Adrenal gland (tissue), 9 donors: ENCODE measurements at regions not wholly inside any gene's neighbourhood (a gene's known extent, or its start where the extent isn't known, plus 50 kb on each side); places are given as distances from the start of the nearest gene placed in this dataset.

Experiments used
- DNase-seq, 7 donors: peaks; one replicate each; pipeline ENCODE4 v3.0.0-alpha.2; 2019 to 2020
- H3K27ac ChIP-seq, 5 donors: fragments of 200-600 bp; sonication (generic) in 4 of 5; 1 replicate in 3 of 5; 2 replicates in 2 of 5; pipeline versions ENCODE4 v1.5.1 to v1.8.0; 2016 to 2020; ENCODE audit warnings: mild to moderate bottlenecking in 1 of 5
- H3K27me3 ChIP-seq: fragments of 200-600 bp; 2 replicates; pipeline ENCODE4 v1.8.0; 2021
- H3K36me3 ChIP-seq, 2 donors: fragments of 200-600 bp; replicated peaks in 1 of 2; 1 replicate in 1 of 2; 2 replicates in 1 of 2; pipeline versions ENCODE4 v1.5.1 to v1.8.0; 2018 to 2022
- H3K4me1 ChIP-seq, 2 donors: fragments of 200-600 bp; replicated peaks in 1 of 2; 1 replicate in 1 of 2; 2 replicates in 1 of 2; pipeline versions ENCODE4 v1.5.1 to v1.8.0; 2018 to 2021
- H3K4me3 ChIP-seq, 4 donors: fragments of 200-600 bp; sonication (generic) in 3 of 4; one replicate each; pipeline ENCODE4 v1.5.1; 2016 to 2018
- H3K9me3 ChIP-seq, 3 donors: fragments of 200-600 bp; sonication (generic) in 1 of 3; replicated peaks in 1 of 3; 1 replicate in 2 of 3; 2 replicates in 1 of 3; pipeline versions ENCODE4 v1.5.1 to v1.8.0; 2016 to 2021
- POLR2A ChIP-seq, 2 donors: fragments of 450-650 bp; IDR thresholded peaks; one replicate each; pipeline ENCODE4 v1.6.1; 2017; ENCODE audit warnings: antibody characterized with exemption in 2 of 2, mild to moderate bottlenecking in 2 of 2, moderate library complexity in 1 of 2
- WGBS, 4 donors: extraction: QIAGEN DNeasy Blood & Tissue Kit in 2 of 4; methylation state at CpG; one replicate each; pipeline versions ENCODE4 v1.1.5 to v1.1.7; 2013 to 2017; 5-methylcytosine and 5-hydroxymethylcytosine counted together
- intact Hi-C, 2 donors: fragments of 100-400 bp; cut with DNase I; formaldehyde crosslinking; loops; one replicate each; pipeline versions ENCODE4 v1.14.1 to v1.15.0; 2022 to 2023
- TF ChIP-seq, protein P1 (sequence below), 6 experiments: fragments of 450-650 bp in 4 of 6; fragments of 200-600 bp in 2 of 6; sonication (generic) in 1 of 6; IDR thresholded peaks; 1 replicate in 5 of 6; 2 replicates in 1 of 6; pipeline versions ENCODE4 v1.5.1 to v1.8.0; 2016 to 2021; ENCODE audit warnings: antibody characterized with exemption in 6 of 6, mild to moderate bottlenecking in 2 of 6, moderate library complexity in 1 of 6
- donor health status: healthy with polysubstance abuse.
- donor health status: Bipolar disorder and iron deficiency.
- donor health status: DM: yes; HTN: yes; CAD: no.
- donor health status: DM: no; HTN: no; CAD: no.
- donor health status: DM: no; HTN: no; CAD: no.

DNA sequence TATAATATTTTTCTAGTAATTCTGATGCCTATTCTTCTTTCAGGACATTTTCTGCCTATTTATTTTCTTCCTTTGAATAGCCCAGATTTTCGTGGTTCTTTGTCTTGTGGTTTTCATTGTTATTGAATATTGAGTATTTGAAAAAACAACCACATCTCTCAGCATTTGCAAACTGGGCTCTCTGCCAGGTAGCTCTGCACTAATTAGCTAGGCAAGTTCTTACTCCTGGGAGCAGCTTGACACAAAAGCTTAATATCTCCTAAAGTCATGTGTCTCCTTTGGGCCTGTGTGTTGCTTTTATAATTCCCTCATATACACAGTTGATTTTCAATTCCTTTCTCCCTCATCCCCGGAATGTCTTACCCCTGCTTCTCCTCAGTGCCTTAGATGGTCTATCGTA, 413.5 kb upstream of the GRIA3 start:
- H3K4me3 ChIP-seq = no peak overlapping the region
- H3K36me3 ChIP-seq = no peaks in the 10 kb centered on the region
- H3K27me3 ChIP-seq = no peaks in the 10 kb centered on the region
- no peaks in the 10 kb centered on the region for H3K9me3 ChIP-seq
- WGBS, 4 donors = 50 to 62% (median 52%) methylated on average over 3 of the region's 3 CpGs
- no peaks in the 10 kb centered on the region for H3K4me1 ChIP-seq
- no peak overlapping the region for H3K27ac ChIP-seq
- no peak for DNase-seq
- intact Hi-C loops = no loop called here
- TF ChIP-seq, protein P1, sequence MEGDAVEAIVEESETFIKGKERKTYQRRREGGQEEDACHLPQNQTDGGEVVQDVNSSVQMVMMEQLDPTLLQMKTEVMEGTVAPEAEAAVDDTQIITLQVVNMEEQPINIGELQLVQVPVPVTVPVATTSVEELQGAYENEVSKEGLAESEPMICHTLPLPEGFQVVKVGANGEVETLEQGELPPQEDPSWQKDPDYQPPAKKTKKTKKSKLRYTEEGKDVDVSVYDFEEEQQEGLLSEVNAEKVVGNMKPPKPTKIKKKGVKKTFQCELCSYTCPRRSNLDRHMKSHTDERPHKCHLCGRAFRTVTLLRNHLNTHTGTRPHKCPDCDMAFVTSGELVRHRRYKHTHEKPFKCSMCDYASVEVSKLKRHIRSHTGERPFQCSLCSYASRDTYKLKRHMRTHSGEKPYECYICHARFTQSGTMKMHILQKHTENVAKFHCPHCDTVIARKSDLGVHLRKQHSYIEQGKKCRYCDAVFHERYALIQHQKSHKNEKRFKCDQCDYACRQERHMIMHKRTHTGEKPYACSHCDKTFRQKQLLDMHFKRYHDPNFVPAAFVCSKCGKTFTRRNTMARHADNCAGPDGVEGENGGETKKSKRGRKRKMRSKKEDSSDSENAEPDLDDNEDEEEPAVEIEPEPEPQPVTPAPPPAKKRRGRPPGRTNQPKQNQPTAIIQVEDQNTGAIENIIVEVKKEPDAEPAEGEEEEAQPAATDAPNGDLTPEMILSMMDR (IDR thresholded peaks at IDR 0.05) = no peak
- no peak for TF ChIP-seq POLR2A (IDR thresholded peaks at IDR 0.05)

DNA sequence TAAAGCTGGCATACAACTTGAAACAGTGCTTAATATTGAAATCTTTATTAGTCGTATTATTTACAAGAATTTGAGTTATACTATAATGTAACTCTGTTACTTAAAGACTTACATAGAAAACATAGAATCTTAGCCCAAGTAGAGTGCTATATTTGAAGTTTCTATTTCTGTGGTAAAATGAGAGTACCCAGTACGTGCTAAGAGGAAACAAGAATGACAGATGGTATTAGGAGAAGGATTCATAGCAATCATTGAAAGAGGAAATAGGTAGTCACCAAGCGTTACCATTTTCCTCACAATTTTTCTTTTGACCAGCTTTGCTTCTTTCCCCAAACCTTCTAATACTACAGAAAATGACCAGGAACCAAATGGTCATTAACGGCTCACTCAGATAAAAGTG, 412.1 kb upstream of the GRIA3 start:
- H3K36me3 ChIP-seq = no peaks in the 10 kb centered on the region
- intact Hi-C loops = no loop called here
- no peak overlapping the region for H3K27ac ChIP-seq
- no peak for DNase-seq
- H3K27me3 ChIP-seq = no peaks in the 10 kb centered on the region
- H3K4me3 ChIP-seq = no peak overlapping the region
- no peaks in the 10 kb centered on the region for H3K9me3 ChIP-seq
- WGBS, 4 donors = 55 to 67% (median 61%) methylated on average over 4 of the region's 4 CpGs
- H3K4me1 ChIP-seq = no peaks in the 10 kb centered on the region
- TF ChIP-seq, protein P1 (IDR thresholded peaks at IDR 0.05) = no peak
- TF ChIP-seq POLR2A (IDR thresholded peaks at IDR 0.05) = no peak

DNA sequence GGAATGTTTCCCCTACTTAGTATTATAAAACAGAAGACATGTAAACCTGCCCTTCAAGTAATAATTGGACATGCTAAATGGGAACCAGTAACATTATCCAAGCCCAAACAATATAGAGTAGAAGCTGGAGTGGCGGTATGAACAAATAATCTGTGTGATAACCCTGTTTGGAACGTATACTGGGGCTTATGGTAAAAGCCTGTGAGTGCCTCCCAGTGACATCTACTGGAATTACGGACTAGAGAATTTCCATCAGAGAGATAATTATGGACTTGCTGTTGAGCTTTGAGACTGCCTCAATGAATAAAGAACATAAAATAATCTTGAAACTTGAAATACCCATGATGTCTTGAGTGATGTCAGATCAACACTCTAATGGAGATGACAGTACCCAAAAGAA, 406.3 kb upstream of the GRIA3 start:
- Histone ChIP-seq H3K4me1 (no peaks in the 10 kb centered on the region), H3K4me3 (no peak overlapping the region), H3K36me3 (no peaks in the 10 kb centered on the region), H3K9me3 (no peaks in the 10 kb centered on the region), H3K27ac (no peak overlapping the region), H3K27me3 (no peaks in the 10 kb centered on the region)
- intact Hi-C loops = no loop called here
- DNase-seq = no peak
- WGBS, 4 donors = 43 to 73% (median 53%) methylated on average over 3 of the region's 3 CpGs
- TF ChIP-seq POLR2A (IDR thresholded peaks at IDR 0.05) = no peak
- TF ChIP-seq, protein P1 (IDR thresholded peaks at IDR 0.05) = no peak

DNA sequence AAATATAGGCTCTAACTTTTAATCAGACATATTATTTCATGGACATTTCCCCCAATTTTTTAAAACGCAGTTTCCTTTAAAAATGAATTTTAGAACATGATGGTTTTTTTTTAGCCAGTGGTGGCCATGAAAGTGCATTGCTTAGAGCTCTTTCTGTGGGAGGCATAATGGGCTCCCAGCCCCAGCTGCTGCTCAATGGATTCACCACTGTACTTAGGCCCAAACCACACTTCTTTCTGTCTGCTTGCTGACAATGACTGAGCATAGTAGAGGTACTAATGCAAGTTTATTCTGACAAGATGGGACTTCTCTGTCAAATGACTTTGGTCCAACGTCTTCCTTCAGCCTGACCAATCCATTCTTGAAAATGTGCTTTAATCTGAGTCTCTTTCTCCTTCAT, 400.2 kb upstream of the GRIA3 start:
- WGBS, 4 donors = 51 to 65% (median 55%) methylated on average over 2 of the region's 2 CpGs
- Histone ChIP-seq H3K27ac (no peak overlapping the region), H3K4me3 (no peak overlapping the region), H3K36me3 (no peaks in the 10 kb centered on the region), H3K27me3 (no peaks in the 10 kb centered on the region), H3K4me1 (no peaks in the 10 kb centered on the region), H3K9me3 (peaks cover 0 to 3% (median 0%) of the 10 kb centered on the region in 3 donors)
- TF ChIP-seq, protein P1 (IDR thresholded peaks at IDR 0.05) = no peak
- TF ChIP-seq POLR2A (IDR thresholded peaks at IDR 0.05) = no peak
- DNase-seq = no peak
- intact Hi-C loops = no loop called here
